GM19397 (cell line): ENCODE measurements at regions not wholly inside any gene's neighbourhood (a gene's known extent, or its start where the extent isn't known, plus 50 kb on each side); places are given as distances from the start of the nearest gene placed in this dataset.

Source experiments
- ATAC-seq: cut with Tn5 transposase; IDR thresholded peaks from one replicate; pipeline ENCODE4 v1.9.1; 2021; ENCODE audit warnings: mild to moderate bottlenecking, moderate library complexity; ENCODE audit not compliant: unreplicated experiment

DNA sequence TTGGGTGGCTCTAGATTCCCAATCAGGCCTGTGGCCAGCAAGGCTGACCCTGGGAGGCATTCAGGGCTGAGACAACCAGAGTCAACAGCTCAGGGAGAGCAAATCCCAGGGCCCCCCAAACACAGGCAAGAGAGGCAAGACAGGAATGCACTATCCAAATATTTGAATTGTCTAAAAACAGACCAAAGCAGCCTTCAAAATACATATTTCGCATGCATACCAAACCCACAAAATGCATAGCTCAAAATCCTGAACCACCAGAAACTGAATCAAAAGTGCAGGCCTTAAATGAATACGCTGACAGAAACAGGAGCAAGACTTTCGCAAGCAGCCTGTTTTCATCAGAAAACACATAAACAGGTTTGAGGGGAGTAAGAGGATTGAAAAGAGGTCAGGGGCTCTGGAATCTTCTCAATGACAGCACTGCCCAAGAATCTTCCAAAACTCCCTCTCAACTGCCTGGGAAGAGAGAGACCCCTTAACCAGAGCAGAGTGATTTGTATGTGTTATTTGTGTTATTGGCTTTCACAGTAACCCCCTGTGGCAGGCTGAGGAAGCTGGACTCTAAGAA, 213.6 kb upstream of the CDH5 start:
- ATAC-seq = no peak

GRCh38 chr16:66152181-66152580, 214.3 kb upstream of the CDH5 start:
- no peak for ATAC-seq

- no peak for ATAC-seq
These were observed 215.6 kb upstream of the CDH5 start for GRCh38 chr16:66150698-66151482.

GRCh38 chr16:66147291-66147690, 219.2 kb upstream of the CDH5 start:
- no peak for ATAC-seq

DNA sequence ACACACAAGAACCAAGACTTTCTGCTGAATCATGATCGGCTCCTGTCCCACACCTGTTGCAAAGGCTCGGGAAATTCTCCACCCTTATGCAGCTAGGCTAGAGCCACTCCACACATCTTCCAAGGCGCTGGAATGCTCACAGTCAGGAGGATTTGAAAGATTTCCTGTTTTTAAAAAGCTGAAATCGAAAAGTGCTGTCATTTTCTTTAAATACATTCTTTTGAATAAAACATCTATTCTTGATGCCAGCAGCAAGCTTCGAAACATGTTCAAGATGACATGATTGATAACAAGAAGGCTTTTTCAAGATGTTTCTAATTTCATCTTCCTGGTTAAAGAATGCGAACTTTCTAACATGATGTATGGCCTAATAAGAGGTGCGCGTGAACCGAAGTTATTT, 219.7 kb upstream of the CDH5 start:
- ATAC-seq = no peak

- ATAC-seq = no peak
These were observed 221.8 kb upstream of the CDH5 start for GRCh38 chr16:66144641-66145040.

DNA sequence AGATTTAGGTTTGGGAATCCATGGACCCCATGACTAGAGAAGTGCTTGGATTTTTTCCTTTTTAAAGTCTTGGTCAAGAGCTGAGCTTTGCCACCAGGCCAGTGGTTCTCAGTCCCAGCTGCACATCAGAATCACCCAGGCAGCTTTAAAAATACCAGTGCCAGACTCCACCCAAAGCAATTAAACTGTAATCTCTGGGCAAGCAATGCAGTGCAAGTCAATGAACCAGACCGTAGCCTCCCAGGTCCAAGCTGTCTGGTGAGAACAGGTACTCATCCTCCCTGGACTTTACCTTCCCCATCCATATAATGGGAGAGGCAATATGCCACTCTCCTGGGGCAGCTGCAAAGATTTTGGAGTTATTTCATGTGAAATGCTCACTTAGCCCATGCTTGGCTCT, 223.1 kb upstream of the CDH5 start:
- no peak for ATAC-seq

GRCh38 chr16:66141885-66142284, 224.6 kb upstream of the CDH5 start:
- ATAC-seq = no peak

- ATAC-seq = no peak
These were observed 228.6 kb upstream of the CDH5 start for GRCh38 chr16:66137853-66138252.

GRCh38 chr16:66136841-66137240, 229.7 kb upstream of the CDH5 start:
- no peak for ATAC-seq

- ATAC-seq = no peak
These were observed 230.7 kb upstream of the CDH5 start for GRCh38 chr16:66135838-66136237.

DNA sequence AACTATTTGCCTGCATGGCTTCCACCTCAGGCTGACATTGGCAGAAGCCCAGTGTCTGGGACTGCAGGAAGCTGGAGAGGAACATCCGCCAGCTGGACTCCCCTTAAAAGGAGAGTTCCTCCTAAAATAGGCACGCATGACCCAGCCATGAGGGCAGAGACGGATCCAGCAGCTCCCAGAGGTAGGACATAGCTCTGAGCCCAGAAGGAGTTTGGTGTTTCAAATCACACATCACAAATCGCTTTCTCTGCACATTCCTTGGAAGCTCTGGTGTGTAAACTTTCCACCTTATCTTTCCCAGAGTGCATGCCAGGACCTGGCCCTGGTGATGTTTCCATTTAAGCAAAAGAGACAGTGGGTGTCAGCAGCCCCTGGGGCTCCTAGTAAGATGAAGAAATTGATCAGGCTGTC, 231.1 kb upstream of the CDH5 start:
- no peak for ATAC-seq

DNA sequence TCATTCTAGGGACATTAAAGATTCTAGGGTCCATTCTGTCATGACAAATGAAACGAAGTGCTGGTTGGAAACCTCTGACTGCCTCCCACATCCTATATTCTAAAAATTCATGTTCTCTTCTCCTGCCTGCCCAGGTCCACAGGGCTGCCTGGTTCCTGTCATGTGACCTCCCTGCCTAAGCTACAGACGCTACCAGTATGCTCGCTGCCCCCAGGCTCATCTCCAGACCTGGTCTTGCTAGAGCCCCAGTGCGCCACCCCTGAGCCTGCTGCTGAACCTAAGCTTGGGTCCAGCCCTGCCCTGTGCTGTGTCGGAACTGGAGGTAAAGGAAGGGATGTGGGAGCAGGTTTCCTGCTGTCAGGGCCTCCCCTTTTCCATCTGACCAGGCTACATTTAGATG, 231.6 kb upstream of the CDH5 start:
- ATAC-seq = no peak

- ATAC-seq = no peak
These were observed 232.7 kb upstream of the CDH5 start for GRCh38 chr16:66133643-66134338.

- ATAC-seq = no peak
These were observed 234.6 kb upstream of the CDH5 start for GRCh38 chr16:66131895-66132294.

GRCh38 chr16:66131156-66131807, 235.2 kb upstream of the CDH5 start:
- ATAC-seq = no peak

DNA sequence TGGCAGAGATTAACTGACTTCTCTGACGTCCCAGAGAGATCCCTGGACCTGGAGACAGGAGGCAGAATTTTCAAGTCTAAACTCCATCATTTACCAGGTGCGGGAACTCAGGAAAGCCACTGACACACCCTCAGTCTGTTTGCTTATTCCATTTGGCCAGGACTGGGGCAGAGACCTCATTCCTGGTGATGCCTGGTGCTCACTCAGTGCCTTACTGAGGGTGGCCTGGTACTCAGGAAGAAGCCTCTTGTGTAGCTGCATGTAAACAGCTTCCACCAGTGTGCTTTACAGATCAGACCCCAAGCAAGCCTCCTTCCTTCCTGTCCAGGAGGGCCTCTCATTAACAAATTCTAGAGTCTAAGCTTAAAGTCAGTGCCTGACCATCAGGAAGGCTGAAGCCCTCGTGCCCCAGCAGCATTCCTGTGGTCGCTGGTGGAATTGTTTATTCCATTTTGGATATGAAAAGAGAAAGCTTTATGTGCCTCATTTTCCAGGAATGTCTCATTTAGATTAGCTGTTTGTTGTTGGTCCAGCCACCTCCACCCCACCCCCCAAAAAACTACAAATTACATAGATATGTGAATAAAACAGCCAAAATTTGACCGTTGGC, 236.1 kb upstream of the CDH5 start:
- ATAC-seq = no peak

DNA sequence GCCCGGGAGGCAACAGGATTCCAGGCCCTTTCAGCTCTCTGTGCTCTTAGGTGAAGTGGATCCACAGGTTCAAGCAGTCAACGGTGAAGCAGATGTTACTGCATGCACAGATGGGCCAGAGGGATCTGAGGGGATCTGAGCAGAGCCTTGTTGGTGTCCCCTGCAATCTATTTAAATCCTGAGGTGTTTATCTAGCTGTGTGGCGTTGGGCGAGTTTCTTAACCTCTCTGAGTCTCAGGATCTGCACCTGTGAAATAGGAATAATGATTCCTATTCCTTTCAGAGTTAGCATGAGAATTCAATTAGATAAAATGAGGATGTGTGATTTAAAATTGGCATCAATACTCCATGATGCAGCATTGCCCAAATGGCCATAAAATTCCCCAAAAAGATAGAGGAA, 237.3 kb upstream of the CDH5 start:
- ATAC-seq = no peak

- no peak for ATAC-seq
These were observed 238.1 kb upstream of the CDH5 start for GRCh38 chr16:66128371-66128770.

- no peak for ATAC-seq
These were observed 238.8 kb upstream of the CDH5 start for GRCh38 chr16:66127459-66128370.
